ENCODE measurements at regions not wholly inside any gene's neighbourhood (a gene's known extent, or its start where the extent isn't known, plus 50 kb on each side); places are given as distances from the start of the nearest gene placed in this dataset.

DNA sequence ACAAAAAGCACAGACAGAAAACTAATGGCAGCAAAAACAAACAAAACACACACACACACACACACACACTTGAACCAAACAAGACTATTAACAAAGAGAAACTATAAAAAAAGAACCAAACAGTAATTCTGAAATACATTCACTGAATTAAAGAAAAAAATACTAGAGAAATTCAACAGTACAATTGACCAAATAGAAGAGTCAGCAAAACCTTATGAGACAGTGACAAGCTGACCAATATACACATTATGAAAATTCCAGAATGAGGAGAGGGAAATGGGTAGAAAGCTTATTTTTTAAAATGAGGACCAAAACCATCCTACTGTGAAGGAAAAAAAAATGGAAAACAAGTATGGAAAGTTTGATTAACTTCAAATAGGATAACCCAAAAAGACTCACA lies 212.2 kb upstream of the BTBD3 start:
- TF ChIP-seq EZH2 (optimal IDR thresholded peaks at IDR 0.05; ENCODE audit: low read depth, low read length) (no peak), CTCF (IDR thresholded peaks at IDR 0.05; ENCODE audit: low read length) (no peak), EZH2phosphoT487 (IDR thresholded peaks at IDR 0.05; ENCODE audit: low read length) (no peak)
